GM19463 (cell line): ENCODE measurements at regions not wholly inside any gene's neighbourhood (a gene's known extent, or its start where the extent isn't known, plus 50 kb on each side); places are given as distances from the start of the nearest gene placed in this dataset.

Experiments used
- ATAC-seq: cut with Tn5 transposase; IDR thresholded peaks from one replicate; pipeline ENCODE4 v1.9.1; 2021; ENCODE audit warnings: mild to moderate bottlenecking, moderate library complexity; ENCODE audit not compliant: unreplicated experiment

DNA sequence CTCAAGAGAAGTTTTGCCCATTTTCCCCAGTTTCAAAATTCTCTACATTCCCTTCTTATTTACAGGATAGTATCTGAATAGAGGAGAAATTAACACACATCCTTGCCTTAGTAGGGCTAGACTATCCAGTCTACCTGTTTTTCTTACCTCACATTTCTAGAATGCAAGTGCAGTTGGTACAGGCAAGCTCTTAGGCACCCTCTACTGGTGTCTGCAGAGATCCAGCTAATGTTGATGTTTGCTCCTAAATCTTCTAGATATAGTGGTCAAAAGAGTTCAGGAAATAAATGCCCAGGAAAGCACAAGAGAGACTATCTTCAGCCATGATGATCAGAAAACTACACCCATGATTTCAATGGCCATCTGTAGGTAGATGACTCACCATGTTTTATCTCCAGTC, 205.3 kb downstream of the HTR7 start:
- ATAC-seq: no peak

DNA sequence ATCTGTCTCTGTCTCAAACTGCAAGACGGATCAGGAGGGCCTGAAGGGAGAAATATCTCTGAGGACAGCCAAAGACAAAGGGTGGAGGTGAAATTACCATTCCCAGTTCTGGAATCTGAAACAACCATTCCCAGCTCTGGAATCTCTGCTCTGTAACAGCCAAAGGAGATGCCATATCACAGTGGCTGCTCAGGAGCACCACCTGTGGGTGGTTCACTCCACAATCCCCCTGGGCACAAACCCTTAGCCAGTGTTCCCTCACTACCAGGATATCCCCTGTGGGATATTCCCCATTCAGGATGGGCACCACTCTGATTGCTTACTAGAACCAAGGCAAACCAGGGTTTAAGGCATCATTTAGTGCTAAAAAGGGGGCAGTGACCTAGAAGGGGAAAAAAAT, 199.0 kb downstream of the HTR7 start:
- no peak for ATAC-seq

DNA sequence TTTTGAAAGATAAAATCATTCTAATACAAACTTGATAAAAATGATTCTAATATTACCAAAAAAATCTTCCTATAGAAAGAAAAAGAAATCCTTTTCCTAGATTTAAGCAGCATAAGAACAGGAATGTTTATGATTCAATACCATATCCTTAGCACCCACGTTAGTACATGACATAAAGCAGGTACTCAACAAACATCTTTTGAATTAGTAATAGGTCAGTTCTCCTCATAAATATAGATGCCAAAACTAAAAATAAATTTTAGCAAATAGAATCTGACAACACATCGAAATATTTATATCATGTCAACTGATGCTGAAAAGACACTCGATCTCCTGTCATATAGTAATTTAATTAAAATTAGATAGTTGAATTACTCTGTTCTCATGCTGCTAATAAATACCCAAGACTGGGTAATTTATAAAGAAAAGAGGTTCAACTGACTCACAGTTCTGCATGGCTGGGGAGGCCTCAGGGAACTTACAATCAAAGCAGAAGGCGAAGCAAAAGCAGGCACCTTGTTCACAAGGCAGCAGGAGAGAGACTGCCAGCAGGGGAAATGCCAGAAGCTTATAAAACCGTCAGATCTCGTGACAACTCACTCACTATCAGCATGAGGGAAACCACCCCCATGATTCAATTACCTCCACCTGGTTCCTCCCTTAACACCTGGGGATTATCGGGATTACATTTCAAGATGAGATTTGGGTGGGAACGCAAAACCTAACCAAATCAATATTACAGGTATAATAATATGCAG, 191.8 kb downstream of the HTR7 start:
- ATAC-seq: no peak

DNA sequence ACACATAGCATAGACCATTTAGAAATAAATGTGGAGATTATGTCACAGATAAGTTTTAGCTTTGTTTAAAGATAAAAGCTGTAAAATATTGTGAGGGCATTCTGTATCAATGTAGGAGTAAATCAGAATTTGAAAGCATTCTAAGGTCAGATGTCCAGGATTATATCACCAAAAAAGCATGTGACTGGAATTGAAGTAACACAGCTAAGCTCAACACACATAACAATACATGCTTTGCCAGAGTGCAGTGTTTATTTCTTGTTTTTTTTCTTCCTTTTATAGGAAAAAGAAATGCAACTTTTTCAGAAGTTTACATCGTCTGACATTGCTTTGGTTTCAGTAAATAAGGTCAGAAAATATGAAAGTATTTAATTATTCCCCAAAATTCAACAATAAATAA, 183.4 kb downstream of the HTR7 start:
- no peak for ATAC-seq

DNA sequence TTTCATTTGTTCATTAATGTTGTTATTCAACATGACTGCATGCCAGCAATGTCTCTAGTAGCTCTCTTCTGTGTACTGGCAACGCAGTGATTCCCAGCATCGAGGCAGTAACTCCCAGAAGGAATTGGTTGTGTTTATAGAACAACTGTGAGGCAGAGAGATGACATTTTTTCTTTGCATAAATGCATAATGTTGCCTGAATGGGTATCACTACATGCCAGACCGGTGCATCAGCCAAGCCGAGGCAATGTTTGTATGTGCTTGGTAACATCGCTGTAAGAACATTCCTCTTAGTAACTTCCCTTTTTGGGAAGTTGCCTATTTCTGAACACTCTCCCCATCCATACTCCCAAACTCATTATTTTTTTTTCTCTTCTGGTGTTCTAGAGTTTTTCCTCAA, 182.9 kb downstream of the HTR7 start:
- ATAC-seq: no peak

DNA sequence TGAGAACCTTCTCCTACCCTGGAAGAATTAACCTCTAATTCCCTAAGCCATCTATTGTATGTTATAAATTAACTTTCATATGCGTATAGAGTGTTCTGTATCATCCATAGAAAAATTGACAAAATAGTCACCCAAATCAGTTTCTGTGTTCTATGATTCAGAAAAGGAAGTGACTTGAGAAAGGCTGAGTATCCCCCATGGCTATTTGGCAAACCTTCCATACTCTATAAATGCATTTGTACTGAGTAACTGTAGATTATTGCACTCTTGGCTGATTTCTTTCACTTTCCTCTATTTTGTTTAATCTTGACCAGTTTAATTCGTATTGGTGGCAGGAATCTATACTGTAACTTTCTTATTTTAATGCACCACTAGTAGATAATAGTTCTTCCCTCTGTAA, 182.2 kb downstream of the HTR7 start:
- no peak for ATAC-seq
